Stomach (tissue), 4 donors: ENCODE measurements at regions not wholly inside any gene's neighbourhood (a gene's known extent, or its start where the extent isn't known, plus 50 kb on each side); places are given as distances from the start of the nearest gene placed in this dataset.

Source experiments
- EP300 ChIP-seq: sonication (generic); formaldehyde crosslinking; IDR thresholded peaks from one replicate; pipeline ENCODE4 v1.6.1; 2017; ENCODE audit warnings: antibody characterized with exemption
- POLR2A ChIP-seq, 4 donors: fragments of 450-650 bp; IDR thresholded peaks; one replicate each; pipeline ENCODE4 v1.6.1; 2016; ENCODE audit warnings: antibody characterized with exemption in 4 of 4, control low read depth in 2 of 4, mild to moderate bottlenecking in 1 of 4, moderate library complexity in 1 of 4
- POLR2AphosphoS5 ChIP-seq, 3 donors: sonication (generic); formaldehyde crosslinking; IDR thresholded peaks; one replicate each; pipeline ENCODE4 v1.6.1; 2016; ENCODE audit warnings: antibody characterized with exemption in 3 of 3

DNA sequence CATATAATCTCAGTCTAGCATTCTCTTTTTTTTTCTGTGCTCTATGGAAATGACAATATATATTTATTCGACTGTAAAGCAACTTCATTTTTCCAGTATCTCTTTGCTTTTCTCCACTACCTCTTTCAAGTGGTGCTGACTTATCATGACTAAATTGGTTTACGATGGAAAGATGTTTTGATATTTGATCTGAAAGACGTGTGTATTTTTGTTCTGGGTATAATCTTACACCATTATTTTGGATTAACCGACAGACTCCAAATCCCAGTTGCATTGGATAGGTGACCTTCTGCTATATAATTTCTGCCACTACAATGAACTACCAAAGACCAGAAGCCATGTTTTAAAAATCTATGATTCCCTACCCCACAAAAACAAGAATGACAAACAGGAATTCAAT is 380.5 kb upstream of the NFE2L3 start:
- TF ChIP-seq POLR2A (IDR thresholded peaks at IDR 0.05) (no peak), EP300 (no peak), POLR2AphosphoS5 (IDR thresholded peaks at IDR 0.05) (no peak)
